ENCODE measurements at regions not wholly inside any gene's neighbourhood (a gene's known extent, or its start where the extent isn't known, plus 50 kb on each side); places are given as distances from the start of the nearest gene placed in this dataset.
A peak's percentile ranks its signal among the peaks of the same experiment; 100 is the strongest.

DNA sequence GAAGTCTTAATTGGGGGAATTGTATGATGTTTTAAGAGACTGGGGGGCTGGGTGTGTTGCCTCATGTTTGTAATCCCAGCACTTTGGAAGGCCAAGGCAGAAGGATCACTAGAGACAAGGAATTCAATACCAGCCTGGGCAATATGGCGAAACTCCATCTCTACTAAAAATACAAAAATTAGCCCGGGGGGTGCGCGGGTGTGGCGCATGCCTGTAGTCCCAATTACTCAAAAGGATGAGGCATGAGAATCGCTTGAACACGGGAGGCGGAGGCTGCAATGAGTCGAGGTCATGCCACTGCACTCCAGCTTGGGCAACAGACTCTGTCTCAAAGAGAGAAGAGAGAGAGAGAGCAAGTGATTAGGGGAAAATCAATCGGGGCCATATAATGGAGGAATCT lies 600.5 kb downstream of the SLC16A7 start:
- H3K27me3 Mint-ChIP-seq (ENCODE audit: unreplicated experiment), result no peaks in the 10 kb centered on the region
- intact Hi-C loops (cut with micrococcal nuclease; ENCODE audit: unreplicated experiment), result loop anchor here (10.0 kb wide), 1 partner anchor 222 kb away; no protein-coding TSS in a partner anchor
- BruUV-seq (replicated peaks), result no TSS peak
- no peak overlapping the region for H3K4me3 Mint-ChIP-seq (ENCODE audit: low read depth, unreplicated experiment)
- CTCF ChIA-PET, result no interaction called here
- H3K4me1 Mint-ChIP-seq (ENCODE audit: low read depth, unreplicated experiment), result peaks cover 34% of the 10 kb centered on the region
- H3K9me3 Mint-ChIP-seq (ENCODE audit: low read depth, unreplicated experiment), result no peaks in the 10 kb centered on the region
- TF ChIP-seq CTCF (IDR thresholded peaks at IDR 0.05; ENCODE audit: unreplicated experiment), result no peak
- no peaks in the 10 kb centered on the region for H3K36me3 Mint-ChIP-seq (ENCODE audit: insufficient read depth, unreplicated experiment)
- peak overlapping the region; percentile 80 for H3K27ac Mint-ChIP-seq (ENCODE audit: unreplicated experiment)
- DNase-seq, result no peak

DNA sequence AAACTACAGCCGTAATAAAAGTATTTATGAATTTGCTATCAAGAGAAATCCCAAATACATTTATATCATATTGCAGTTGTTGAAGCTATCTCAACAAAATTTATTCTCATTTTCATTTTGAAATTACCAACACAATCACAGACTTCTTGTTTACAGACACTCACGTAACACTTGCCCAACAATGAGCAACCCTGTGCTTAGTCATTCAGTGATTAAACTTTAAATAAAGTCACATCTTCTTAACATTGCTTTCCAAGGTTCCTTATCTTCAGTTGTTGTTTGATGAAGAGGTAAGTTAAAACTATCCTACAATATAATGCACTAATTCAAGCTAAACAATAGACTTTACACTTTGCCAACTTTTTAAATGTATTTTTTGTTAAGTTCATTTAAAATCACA lies 601.8 kb downstream of the SLC16A7 start:
- no peak for TF ChIP-seq CTCF (IDR thresholded peaks at IDR 0.05; ENCODE audit: unreplicated experiment)

DNA sequence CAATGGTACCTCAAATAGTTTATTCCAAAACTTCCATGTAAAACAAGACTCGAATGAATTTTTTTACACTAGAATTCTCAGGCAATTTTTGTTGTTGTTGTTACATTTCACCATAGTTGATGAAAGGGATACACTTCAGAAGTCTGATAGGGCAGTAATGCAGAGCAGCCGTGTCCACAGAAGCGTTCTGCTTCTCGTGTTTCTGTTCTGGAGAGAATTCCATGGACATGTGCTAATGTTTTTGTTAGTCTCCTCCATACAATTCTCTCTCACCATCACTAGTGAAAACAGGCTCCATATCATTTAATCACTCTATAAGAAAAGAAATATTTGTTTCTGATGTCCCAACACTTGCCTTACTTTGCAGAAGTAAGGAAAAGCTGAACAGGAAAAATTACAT lies 606.1 kb downstream of the SLC16A7 start:
- Mint-ChIP-seq H3K27me3 (ENCODE audit: unreplicated experiment) (no peaks in the 10 kb centered on the region), H3K4me1 (ENCODE audit: low read depth, unreplicated experiment) (peaks cover 21% of the 10 kb centered on the region), H3K36me3 (ENCODE audit: insufficient read depth, unreplicated experiment) (no peaks in the 10 kb centered on the region), H3K4me3 (ENCODE audit: low read depth, unreplicated experiment) (no peak overlapping the region), H3K9me3 (ENCODE audit: low read depth, unreplicated experiment) (no peaks in the 10 kb centered on the region), H3K27ac (ENCODE audit: unreplicated experiment) (no peak overlapping the region)
- DNase-seq, result no peak
- intact Hi-C loops (cut with micrococcal nuclease; ENCODE audit: unreplicated experiment), result no loop called here
- no peak for TF ChIP-seq CTCF (IDR thresholded peaks at IDR 0.05; ENCODE audit: unreplicated experiment)
- BruUV-seq (replicated peaks), result no TSS peak
- CTCF ChIA-PET, result no interaction called here

More for the DNA sequence above, 601.8 kb downstream of the SLC16A7 start:
- intact Hi-C loops (cut with micrococcal nuclease; ENCODE audit: unreplicated experiment), result loop anchor here (10.0 kb wide), 1 partner anchor 223 kb away; no protein-coding TSS in a partner anchor
- no peak for DNase-seq
- BruUV-seq (replicated peaks), result no TSS peak
- H3K36me3 Mint-ChIP-seq (ENCODE audit: insufficient read depth, unreplicated experiment), result no peaks in the 10 kb centered on the region
- CTCF ChIA-PET, result interaction anchor here (0.5 kb wide), 1 partner anchor 747 kb away, joined by 3 read pairs; no protein-coding TSS in a partner anchor
- H3K27ac Mint-ChIP-seq (ENCODE audit: unreplicated experiment), result peak overlapping the region; percentile 80
- H3K27me3 Mint-ChIP-seq (ENCODE audit: unreplicated experiment), result no peaks in the 10 kb centered on the region
- peaks cover 23% of the 10 kb centered on the region for H3K4me1 Mint-ChIP-seq (ENCODE audit: low read depth, unreplicated experiment)
- no peak overlapping the region for H3K4me3 Mint-ChIP-seq (ENCODE audit: low read depth, unreplicated experiment)
- H3K9me3 Mint-ChIP-seq (ENCODE audit: low read depth, unreplicated experiment), result no peaks in the 10 kb centered on the region

GRCh38 chr12:60205500-60205899 lies 609.7 kb downstream of the SLC16A7 start:
- intact Hi-C loops (cut with micrococcal nuclease; ENCODE audit: unreplicated experiment), result no loop called here

More at GRCh38 chr12:60205500-60205899, 609.7 kb downstream of the SLC16A7 start:
- TF ChIP-seq CTCF (IDR thresholded peaks at IDR 0.05; ENCODE audit: unreplicated experiment), result no peak
- no TSS peak for BruUV-seq (replicated peaks)
- DNase-seq, result no peak
- no peaks in the 10 kb centered on the region for H3K9me3 Mint-ChIP-seq (ENCODE audit: low read depth, unreplicated experiment)
- H3K27me3 Mint-ChIP-seq (ENCODE audit: unreplicated experiment), result no peaks in the 10 kb centered on the region
- no peaks in the 10 kb centered on the region for H3K36me3 Mint-ChIP-seq (ENCODE audit: insufficient read depth, unreplicated experiment)
- CTCF ChIA-PET, result no interaction called here
- no peak overlapping the region for H3K4me3 Mint-ChIP-seq (ENCODE audit: low read depth, unreplicated experiment)
- H3K4me1 Mint-ChIP-seq (ENCODE audit: low read depth, unreplicated experiment), result peaks cover 12% of the 10 kb centered on the region
- H3K27ac Mint-ChIP-seq (ENCODE audit: unreplicated experiment), result no peak overlapping the region

Data from Calu3 (cell line).